ENCODE measurements at regions not wholly inside any gene's neighbourhood (a gene's known extent, or its start where the extent isn't known, plus 50 kb on each side); places are given as distances from the start of the nearest gene placed in this dataset.

- TF ChIP-seq, protein P1, sequence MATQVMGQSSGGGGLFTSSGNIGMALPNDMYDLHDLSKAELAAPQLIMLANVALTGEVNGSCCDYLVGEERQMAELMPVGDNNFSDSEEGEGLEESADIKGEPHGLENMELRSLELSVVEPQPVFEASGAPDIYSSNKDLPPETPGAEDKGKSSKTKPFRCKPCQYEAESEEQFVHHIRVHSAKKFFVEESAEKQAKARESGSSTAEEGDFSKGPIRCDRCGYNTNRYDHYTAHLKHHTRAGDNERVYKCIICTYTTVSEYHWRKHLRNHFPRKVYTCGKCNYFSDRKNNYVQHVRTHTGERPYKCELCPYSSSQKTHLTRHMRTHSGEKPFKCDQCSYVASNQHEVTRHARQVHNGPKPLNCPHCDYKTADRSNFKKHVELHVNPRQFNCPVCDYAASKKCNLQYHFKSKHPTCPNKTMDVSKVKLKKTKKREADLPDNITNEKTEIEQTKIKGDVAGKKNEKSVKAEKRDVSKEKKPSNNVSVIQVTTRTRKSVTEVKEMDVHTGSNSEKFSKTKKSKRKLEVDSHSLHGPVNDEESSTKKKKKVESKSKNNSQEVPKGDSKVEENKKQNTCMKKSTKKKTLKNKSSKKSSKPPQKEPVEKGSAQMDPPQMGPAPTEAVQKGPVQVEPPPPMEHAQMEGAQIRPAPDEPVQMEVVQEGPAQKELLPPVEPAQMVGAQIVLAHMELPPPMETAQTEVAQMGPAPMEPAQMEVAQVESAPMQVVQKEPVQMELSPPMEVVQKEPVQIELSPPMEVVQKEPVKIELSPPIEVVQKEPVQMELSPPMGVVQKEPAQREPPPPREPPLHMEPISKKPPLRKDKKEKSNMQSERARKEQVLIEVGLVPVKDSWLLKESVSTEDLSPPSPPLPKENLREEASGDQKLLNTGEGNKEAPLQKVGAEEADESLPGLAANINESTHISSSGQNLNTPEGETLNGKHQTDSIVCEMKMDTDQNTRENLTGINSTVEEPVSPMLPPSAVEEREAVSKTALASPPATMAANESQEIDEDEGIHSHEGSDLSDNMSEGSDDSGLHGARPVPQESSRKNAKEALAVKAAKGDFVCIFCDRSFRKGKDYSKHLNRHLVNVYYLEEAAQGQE (tag by site-specific recombination; IDR thresholded peaks at IDR 0.05), result no peak
- TF ChIP-seq ZNF23 (tag by site-specific recombination; IDR thresholded peaks at IDR 0.05; ENCODE audit: borderline replicate concordance) (no peak), PRDM6 (tag by site-specific recombination; IDR thresholded peaks at IDR 0.05) (peak; percentile 65), KLF16 (tag by site-specific recombination; IDR thresholded peaks at IDR 0.05) (no peak), MEIS1 (CRISPR knock-in tag; IDR thresholded peaks at IDR 0.05; ENCODE audit: borderline replicate concordance) (peak; percentile 59; the same call in 1 of the 2 replicates), ZNF280C (tag by site-specific recombination; IDR thresholded peaks at IDR 0.05) (no peak), GLI2 (tag by site-specific recombination; IDR thresholded peaks at IDR 0.05; ENCODE audit: borderline replicate concordance, low read depth) (no peak), ZNF114 (tag by site-specific recombination; IDR thresholded peaks at IDR 0.05) (no peak), ZNF366 (tag by site-specific recombination; conservative IDR thresholded peaks at IDR 0.05) (peak; percentile 75), ZNF560 (tag by site-specific recombination; IDR thresholded peaks at IDR 0.05; ENCODE audit: borderline replicate concordance) (no peak), ZNF426 (tag by site-specific recombination; IDR thresholded peaks at IDR 0.05) (no peak), ZBTB17 (tag by site-specific recombination; IDR thresholded peaks at IDR 0.05) (peak; percentile 98), ZNF362 (tag by site-specific recombination; IDR thresholded peaks at IDR 0.05) (peak; percentile 85), ZNF169 (tag by site-specific recombination; IDR thresholded peaks at IDR 0.05) (no peak), YY2 (tag by site-specific recombination; IDR thresholded peaks at IDR 0.05) (no peak)
- TF ChIP-seq, protein P2, sequence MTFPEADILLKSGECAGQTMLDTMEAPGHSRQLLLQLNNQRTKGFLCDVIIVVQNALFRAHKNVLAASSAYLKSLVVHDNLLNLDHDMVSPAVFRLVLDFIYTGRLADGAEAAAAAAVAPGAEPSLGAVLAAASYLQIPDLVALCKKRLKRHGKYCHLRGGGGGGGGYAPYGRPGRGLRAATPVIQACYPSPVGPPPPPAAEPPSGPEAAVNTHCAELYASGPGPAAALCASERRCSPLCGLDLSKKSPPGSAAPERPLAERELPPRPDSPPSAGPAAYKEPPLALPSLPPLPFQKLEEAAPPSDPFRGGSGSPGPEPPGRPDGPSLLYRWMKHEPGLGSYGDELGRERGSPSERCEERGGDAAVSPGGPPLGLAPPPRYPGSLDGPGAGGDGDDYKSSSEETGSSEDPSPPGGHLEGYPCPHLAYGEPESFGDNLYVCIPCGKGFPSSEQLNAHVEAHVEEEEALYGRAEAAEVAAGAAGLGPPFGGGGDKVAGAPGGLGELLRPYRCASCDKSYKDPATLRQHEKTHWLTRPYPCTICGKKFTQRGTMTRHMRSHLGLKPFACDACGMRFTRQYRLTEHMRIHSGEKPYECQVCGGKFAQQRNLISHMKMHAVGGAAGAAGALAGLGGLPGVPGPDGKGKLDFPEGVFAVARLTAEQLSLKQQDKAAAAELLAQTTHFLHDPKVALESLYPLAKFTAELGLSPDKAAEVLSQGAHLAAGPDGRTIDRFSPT (tag by site-specific recombination; IDR thresholded peaks at IDR 0.05), result no peak
- TF ChIP-seq, protein P3, sequence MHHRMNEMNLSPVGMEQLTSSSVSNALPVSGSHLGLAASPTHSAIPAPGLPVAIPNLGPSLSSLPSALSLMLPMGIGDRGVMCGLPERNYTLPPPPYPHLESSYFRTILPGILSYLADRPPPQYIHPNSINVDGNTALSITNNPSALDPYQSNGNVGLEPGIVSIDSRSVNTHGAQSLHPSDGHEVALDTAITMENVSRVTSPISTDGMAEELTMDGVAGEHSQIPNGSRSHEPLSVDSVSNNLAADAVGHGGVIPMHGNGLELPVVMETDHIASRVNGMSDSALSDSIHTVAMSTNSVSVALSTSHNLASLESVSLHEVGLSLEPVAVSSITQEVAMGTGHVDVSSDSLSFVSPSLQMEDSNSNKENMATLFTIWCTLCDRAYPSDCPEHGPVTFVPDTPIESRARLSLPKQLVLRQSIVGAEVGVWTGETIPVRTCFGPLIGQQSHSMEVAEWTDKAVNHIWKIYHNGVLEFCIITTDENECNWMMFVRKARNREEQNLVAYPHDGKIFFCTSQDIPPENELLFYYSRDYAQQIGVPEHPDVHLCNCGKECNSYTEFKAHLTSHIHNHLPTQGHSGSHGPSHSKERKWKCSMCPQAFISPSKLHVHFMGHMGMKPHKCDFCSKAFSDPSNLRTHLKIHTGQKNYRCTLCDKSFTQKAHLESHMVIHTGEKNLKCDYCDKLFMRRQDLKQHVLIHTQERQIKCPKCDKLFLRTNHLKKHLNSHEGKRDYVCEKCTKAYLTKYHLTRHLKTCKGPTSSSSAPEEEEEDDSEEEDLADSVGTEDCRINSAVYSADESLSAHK (tag by site-specific recombination; IDR thresholded peaks at IDR 0.05), result no peak
- TF ChIP-seq, protein P4, sequence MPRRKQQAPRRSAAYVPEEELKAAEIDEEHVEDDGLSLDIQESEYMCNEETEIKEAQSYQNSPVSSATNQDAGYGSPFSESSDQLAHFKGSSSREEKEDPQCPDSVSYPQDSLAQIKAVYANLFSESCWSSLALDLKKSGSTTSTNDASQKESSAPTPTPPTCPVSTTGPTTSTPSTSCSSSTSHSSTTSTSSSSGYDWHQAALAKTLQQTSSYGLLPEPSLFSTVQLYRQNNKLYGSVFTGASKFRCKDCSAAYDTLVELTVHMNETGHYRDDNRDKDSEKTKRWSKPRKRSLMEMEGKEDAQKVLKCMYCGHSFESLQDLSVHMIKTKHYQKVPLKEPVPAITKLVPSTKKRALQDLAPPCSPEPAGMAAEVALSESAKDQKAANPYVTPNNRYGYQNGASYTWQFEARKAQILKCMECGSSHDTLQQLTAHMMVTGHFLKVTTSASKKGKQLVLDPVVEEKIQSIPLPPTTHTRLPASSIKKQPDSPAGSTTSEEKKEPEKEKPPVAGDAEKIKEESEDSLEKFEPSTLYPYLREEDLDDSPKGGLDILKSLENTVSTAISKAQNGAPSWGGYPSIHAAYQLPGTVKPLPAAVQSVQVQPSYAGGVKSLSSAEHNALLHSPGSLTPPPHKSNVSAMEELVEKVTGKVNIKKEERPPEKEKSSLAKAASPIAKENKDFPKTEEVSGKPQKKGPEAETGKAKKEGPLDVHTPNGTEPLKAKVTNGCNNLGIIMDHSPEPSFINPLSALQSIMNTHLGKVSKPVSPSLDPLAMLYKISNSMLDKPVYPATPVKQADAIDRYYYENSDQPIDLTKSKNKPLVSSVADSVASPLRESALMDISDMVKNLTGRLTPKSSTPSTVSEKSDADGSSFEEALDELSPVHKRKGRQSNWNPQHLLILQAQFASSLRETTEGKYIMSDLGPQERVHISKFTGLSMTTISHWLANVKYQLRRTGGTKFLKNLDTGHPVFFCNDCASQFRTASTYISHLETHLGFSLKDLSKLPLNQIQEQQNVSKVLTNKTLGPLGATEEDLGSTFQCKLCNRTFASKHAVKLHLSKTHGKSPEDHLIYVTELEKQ (tag by site-specific recombination; IDR thresholded peaks at IDR 0.05; ENCODE audit: borderline replicate concordance), result peak; percentile 63; the same call in 1 of the 2 replicates
- TF ChIP-seq, protein P5, sequence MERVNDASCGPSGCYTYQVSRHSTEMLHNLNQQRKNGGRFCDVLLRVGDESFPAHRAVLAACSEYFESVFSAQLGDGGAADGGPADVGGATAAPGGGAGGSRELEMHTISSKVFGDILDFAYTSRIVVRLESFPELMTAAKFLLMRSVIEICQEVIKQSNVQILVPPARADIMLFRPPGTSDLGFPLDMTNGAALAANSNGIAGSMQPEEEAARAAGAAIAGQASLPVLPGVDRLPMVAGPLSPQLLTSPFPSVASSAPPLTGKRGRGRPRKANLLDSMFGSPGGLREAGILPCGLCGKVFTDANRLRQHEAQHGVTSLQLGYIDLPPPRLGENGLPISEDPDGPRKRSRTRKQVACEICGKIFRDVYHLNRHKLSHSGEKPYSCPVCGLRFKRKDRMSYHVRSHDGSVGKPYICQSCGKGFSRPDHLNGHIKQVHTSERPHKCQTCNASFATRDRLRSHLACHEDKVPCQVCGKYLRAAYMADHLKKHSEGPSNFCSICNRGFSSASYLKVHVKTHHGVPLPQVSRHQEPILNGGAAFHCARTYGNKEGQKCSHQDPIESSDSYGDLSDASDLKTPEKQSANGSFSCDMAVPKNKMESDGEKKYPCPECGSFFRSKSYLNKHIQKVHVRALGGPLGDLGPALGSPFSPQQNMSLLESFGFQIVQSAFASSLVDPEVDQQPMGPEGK (tag by site-specific recombination; IDR thresholded peaks at IDR 0.05), result peak; percentile 60
Measured at GRCh38 chr2:45242161-45242741, 233.0 kb upstream of the SIX2 start (continued).
